OCI-LY1 (cell line): ENCODE measurements at regions not wholly inside any gene's neighbourhood (a gene's known extent, or its start where the extent isn't known, plus 50 kb on each side); places are given as distances from the start of the nearest gene placed in this dataset.

Experiments used
- CTCF ChIP-seq: fragments of 200-600 bp; sonication (generic), shearing (Covaris generic); IDR thresholded peaks from 2 replicates; pipeline ENCODE4 v1.5.1; 2017; ENCODE audit warnings: mild to moderate bottlenecking, antibody characterized with exemption, low read length, moderate library complexity, mixed read lengths
- EZH2 ChIP-seq: fragments of 200-600 bp; sonication (generic), shearing (Covaris generic); IDR thresholded peaks from 2 replicates; pipeline ENCODE4 v1.8.0; 2017; ENCODE audit warnings: borderline replicate concordance, mixed run types, mild to moderate bottlenecking, antibody characterized with exemption, low read length, moderate library complexity, mixed read lengths

DNA sequence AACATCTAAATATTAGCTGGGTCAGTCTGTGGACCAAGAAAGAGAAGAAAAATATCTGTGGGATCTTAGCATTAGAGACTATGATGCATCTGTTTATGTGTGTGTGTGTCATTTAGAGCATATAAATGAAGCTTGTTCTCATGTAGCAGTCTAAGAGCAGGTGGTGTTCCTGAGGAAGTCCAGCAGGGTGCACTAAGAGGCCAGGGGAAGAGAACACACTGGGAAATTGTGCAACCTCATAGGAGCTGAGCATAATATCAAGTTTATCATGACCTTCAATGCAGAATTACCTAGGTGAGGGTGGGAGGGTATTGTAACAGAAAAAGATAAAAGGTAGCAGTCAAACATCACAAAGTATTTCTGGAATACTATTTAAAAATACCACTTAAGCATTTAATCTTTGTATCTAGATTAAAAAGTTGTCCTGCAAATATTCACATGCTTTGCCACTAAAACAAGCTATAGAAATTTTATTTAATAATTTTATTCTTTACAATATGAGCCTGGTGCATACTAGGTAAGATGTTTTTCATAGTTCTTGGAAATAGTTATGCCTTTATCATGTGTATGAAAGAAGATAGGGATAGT lies 80.5 kb downstream of the SMPDL3A start:
- TF ChIP-seq CTCF (peak; percentile 43), EZH2 (no peak)
